ENCODE measurements at regions not wholly inside any gene's neighbourhood (a gene's known extent, or its start where the extent isn't known, plus 50 kb on each side); places are given as distances from the start of the nearest gene placed in this dataset.

DNA sequence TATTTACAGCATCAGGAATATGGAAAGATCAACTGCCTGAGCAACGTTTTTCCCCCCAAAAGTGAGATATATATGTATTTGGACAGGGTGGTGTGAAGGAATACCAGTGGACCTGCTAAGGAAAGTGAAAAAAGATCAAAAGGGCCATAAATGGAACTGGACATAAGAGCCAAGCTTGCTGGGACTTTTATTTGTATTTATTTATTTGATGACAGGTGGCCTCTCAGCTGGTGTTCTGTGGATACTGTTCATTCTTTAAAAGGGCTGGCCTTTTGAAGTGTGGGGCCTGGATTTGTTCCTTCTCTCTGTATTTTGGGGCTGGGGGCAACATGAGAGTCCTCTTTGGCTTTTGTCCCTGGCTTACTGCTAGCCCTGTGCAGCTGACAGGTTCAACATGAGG lies 306.6 kb upstream of the N4BP1 start:
- WGBS, 2 donors (ENCODE audit: low coverage in 1 of 2) = 32 to 41% methylated on average over 1 of the region's 1 CpG
- H3K27me3 ChIP-seq = no peaks in the 10 kb centered on the region
- DNase-seq = no peak
- H3K4me1 ChIP-seq = no peaks in the 10 kb centered on the region
- in situ Hi-C loops (cut with MboI; ENCODE audit: low pct_ligation_motif_present in 1 of 4, low pct_unique_long_range_greater_than_20kb in 1 of 4, low sequenced_read_pairs in 3 of 4) (no loop called here), intact Hi-C loops (cut with DNase I; ENCODE audit: low total_unique reads) (no loop called here)
- no peak overlapping the region for H3K27ac ChIP-seq
- no peaks in the 10 kb centered on the region for H3K9me3 ChIP-seq
- TF ChIP-seq POLR2AphosphoS5 (IDR thresholded peaks at IDR 0.05) (no peak), POLR2A (IDR thresholded peaks at IDR 0.05) (no peak), EP300 (IDR thresholded peaks at IDR 0.05; ENCODE audit: low read depth) (no peak)
- TF ChIP-seq, protein P1, sequence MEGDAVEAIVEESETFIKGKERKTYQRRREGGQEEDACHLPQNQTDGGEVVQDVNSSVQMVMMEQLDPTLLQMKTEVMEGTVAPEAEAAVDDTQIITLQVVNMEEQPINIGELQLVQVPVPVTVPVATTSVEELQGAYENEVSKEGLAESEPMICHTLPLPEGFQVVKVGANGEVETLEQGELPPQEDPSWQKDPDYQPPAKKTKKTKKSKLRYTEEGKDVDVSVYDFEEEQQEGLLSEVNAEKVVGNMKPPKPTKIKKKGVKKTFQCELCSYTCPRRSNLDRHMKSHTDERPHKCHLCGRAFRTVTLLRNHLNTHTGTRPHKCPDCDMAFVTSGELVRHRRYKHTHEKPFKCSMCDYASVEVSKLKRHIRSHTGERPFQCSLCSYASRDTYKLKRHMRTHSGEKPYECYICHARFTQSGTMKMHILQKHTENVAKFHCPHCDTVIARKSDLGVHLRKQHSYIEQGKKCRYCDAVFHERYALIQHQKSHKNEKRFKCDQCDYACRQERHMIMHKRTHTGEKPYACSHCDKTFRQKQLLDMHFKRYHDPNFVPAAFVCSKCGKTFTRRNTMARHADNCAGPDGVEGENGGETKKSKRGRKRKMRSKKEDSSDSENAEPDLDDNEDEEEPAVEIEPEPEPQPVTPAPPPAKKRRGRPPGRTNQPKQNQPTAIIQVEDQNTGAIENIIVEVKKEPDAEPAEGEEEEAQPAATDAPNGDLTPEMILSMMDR (IDR thresholded peaks at IDR 0.05) = no peak
- no peak overlapping the region for H3K4me3 ChIP-seq
- H3K36me3 ChIP-seq = no peaks in the 10 kb centered on the region

DNA sequence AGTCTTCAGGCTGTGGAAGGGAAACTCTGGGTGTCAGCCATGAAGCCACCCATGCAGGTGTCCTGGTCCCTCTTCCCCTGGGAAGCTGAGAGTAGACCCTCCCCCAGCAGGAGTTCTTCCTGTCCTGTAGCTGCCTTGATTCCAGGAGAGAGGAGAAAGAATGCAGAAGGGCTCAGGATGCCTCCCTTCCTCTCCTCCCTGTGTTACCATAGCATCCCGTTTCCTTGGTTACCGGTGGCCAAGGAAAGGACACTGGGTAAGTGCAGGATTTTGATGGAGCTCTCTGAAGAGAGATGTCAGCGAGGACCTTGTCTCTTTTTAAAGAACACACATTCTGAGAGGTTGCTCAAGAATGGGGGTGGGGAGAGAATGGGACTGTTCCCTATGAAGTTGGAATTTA lies 304.1 kb upstream of the N4BP1 start:
- in situ Hi-C loops (cut with MboI; ENCODE audit: low pct_ligation_motif_present in 1 of 4, low pct_unique_long_range_greater_than_20kb in 1 of 4, low sequenced_read_pairs in 3 of 4) (no loop called here), intact Hi-C loops (cut with DNase I; ENCODE audit: low total_unique reads) (no loop called here)
- Histone ChIP-seq H3K9me3 (no peaks in the 10 kb centered on the region), H3K27me3 (no peaks in the 10 kb centered on the region), H3K27ac (no peak overlapping the region), H3K36me3 (no peaks in the 10 kb centered on the region), H3K4me1 (no peaks in the 10 kb centered on the region), H3K4me3 (no peak overlapping the region)
- WGBS, 2 donors (ENCODE audit: low coverage in 1 of 2) = 55 to 76% methylated on average over 2 to 3 of the region's 3 CpGs
- no peak for DNase-seq
- TF ChIP-seq EP300 (IDR thresholded peaks at IDR 0.05; ENCODE audit: low read depth) = no peak
- no peak for TF ChIP-seq POLR2AphosphoS5 (IDR thresholded peaks at IDR 0.05)
- TF ChIP-seq POLR2A (IDR thresholded peaks at IDR 0.05) = no peak
- TF ChIP-seq, protein P1 (IDR thresholded peaks at IDR 0.05) = no peak

DNA sequence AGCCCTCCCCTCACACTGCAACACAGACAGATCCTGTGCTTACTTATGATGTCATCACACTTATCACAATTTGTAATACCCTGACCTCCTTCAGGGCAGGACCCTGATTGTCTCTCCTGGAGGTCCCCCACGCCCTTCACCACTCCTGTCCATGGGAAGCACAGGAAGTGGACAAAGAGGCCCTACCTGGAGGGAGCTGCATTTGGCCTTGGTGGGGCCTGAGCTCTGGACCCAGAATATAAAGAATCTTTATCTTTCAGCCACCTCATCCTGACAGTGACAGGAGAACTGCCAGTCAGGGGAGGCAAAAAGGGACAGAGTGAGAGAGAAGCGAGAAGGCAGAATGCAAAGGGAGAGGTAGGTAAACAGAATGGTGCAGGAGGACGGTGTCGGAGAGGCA lies 303.4 kb upstream of the N4BP1 start:
- DNase-seq = no peak
- Histone ChIP-seq H3K4me1 (no peaks in the 10 kb centered on the region), H3K36me3 (no peaks in the 10 kb centered on the region), H3K4me3 (no peak overlapping the region), H3K9me3 (no peaks in the 10 kb centered on the region), H3K27ac (no peak overlapping the region), H3K27me3 (no peaks in the 10 kb centered on the region)
- intact Hi-C loops (cut with DNase I; ENCODE audit: low total_unique reads) = no loop called here
- TF ChIP-seq POLR2A (IDR thresholded peaks at IDR 0.05) = no peak
- no peak for TF ChIP-seq EP300 (IDR thresholded peaks at IDR 0.05; ENCODE audit: low read depth)
- TF ChIP-seq, protein P1 (IDR thresholded peaks at IDR 0.05) = no peak
- WGBS, 2 donors (ENCODE audit: low coverage in 1 of 2) = 55 to 67% methylated on average over 3 to 4 of the region's 4 CpGs
- in situ Hi-C loops (cut with MboI; ENCODE audit: low pct_ligation_motif_present in 1 of 4, low pct_unique_long_range_greater_than_20kb in 1 of 4, low sequenced_read_pairs in 3 of 4) = no loop called here

DNA sequence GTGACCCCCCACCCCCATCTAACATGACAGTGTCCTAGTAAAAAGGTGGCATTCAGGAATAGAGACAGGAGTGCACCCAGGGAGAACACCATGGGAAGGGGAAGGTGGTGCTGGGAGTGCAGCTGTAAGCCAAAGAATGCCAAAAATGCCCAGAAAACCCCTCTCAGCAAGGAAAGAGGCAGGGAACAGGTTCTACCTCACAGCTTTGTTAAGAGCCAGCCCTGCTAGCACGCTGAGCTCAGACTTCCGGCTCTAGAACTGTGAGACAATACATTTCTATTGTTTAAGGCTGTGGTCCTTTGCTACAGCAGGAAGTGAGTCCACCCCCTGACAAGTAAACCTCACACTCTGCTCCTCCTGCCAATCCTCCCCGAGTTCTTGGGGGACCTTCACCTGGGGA lies 302.4 kb upstream of the N4BP1 start:
- TF ChIP-seq EP300 (IDR thresholded peaks at IDR 0.05; ENCODE audit: low read depth) (no peak), POLR2A (IDR thresholded peaks at IDR 0.05) (no peak), POLR2AphosphoS5 (IDR thresholded peaks at IDR 0.05) (no peak)
- TF ChIP-seq, protein P1 (IDR thresholded peaks at IDR 0.05) = no peak
- no peaks in the 10 kb centered on the region for H3K9me3 ChIP-seq
- in situ Hi-C loops (cut with MboI; ENCODE audit: low pct_ligation_motif_present in 1 of 4, low pct_unique_long_range_greater_than_20kb in 1 of 4, low sequenced_read_pairs in 3 of 4) = no loop called here

More for the DNA sequence above, 302.4 kb upstream of the N4BP1 start:
- H3K36me3 ChIP-seq = no peaks in the 10 kb centered on the region
- WGBS, 2 donors (ENCODE audit: low coverage in 1 of 2) = 40% methylated on average over 1 to 3 of the region's 3 CpGs
- H3K4me1 ChIP-seq = no peaks in the 10 kb centered on the region
- H3K27me3 ChIP-seq = no peaks in the 10 kb centered on the region
- intact Hi-C loops (cut with DNase I; ENCODE audit: low total_unique reads) = no loop called here
- no peak for DNase-seq
- no peak overlapping the region for H3K27ac ChIP-seq
- no peak overlapping the region for H3K4me3 ChIP-seq
